CD4-positive, alpha-beta T cell (primary cell): ENCODE measurements at regions not wholly inside any gene's neighbourhood (a gene's known extent, or its start where the extent isn't known, plus 50 kb on each side); places are given as distances from the start of the nearest gene placed in this dataset.
"Not testable (repeated sequence)": the region's sequence is repeated elsewhere in the genome, so short reads cannot be mapped to it uniquely, and the experiment has no call there.

Experiments
- ATAC-seq: fragments of 200-7000 bp; cut with Tn5 transposase; one replicate; pipeline ENCODE4 v1.10.0; 2022; ENCODE audit warnings: mild to moderate bottlenecking; ENCODE audit not compliant: poor library complexity
- CTCF ChIA-PET: fragments of 350-600 bp; sonication (Branson Sonifier 250); formaldehyde crosslinking; loops from one replicate; lab custom pipeline; 2021; ENCODE audit warnings: antibody characterized with exemption, inconsistent platforms; lab: Charles Lee
- POLR2A ChIA-PET: fragments of 350-600 bp; sonication (Branson Sonifier 250); formaldehyde crosslinking; loops from one replicate; lab custom pipeline; 2021; ENCODE audit warnings: antibody characterized with exemption, inconsistent platforms; lab: Charles Lee
- DNase-seq, 14 experiments: peaks; one replicate each; pipeline ENCODE4 v3.0.0-alpha.2; 2013 to 2020; ENCODE audit warnings: mixed read lengths in 2 of 14
- H3K27ac ChIP-seq, 2 donors: one replicate each; pipeline versions ENCODE4 v1.5.1 to v1.7.0; 2013; ENCODE audit warnings: low read length in 2 of 2, low read depth in 1 of 2, mild to moderate bottlenecking in 1 of 2
- H3K27me3 ChIP-seq, 2 experiments: 1 replicate in 1 of 2; 2 replicates in 1 of 2; pipeline versions ENCODE4 v1.6.1 to v1.7.0; 2013; ENCODE audit warnings: low read length in 2 of 2, control low read depth in 1 of 2, mild to moderate bottlenecking in 1 of 2, moderate library complexity in 1 of 2; ENCODE audit not compliant: insufficient read depth in 2 of 2, control insufficient read depth in 1 of 2
- H3K36me3 ChIP-seq: one replicate; pipeline ENCODE4 v1.6.1; 2013; ENCODE audit warnings: low read length, control low read depth; ENCODE audit not compliant: insufficient read depth
- H3K4me1 ChIP-seq: one replicate; pipeline ENCODE4 v1.6.1; 2013; ENCODE audit warnings: low read length, control low read depth; ENCODE audit not compliant: insufficient read depth
- H3K4me3 ChIP-seq: one replicate; pipeline ENCODE4 v1.5.1; 2013; ENCODE audit warnings: mild to moderate bottlenecking, low read length, moderate library complexity
- H3K9me3 ChIP-seq, 2 experiments: 1 replicate in 1 of 2; 2 replicates in 1 of 2; pipeline versions ENCODE4 v1.6.1 to v1.7.0; 2013; ENCODE audit warnings: low read length in 2 of 2, mild to moderate bottlenecking in 2 of 2, control low read depth in 1 of 2, moderate library complexity in 1 of 2; ENCODE audit not compliant: control insufficient read depth in 1 of 2, insufficient read depth in 1 of 2
- H3K27ac Mint-ChIP-seq: one replicate; pipeline ENCODE4 v1.8.0; 2020; ENCODE audit warnings: mixed read lengths
- H3K27me3 Mint-ChIP-seq: one replicate; pipeline ENCODE4 v1.8.0; 2021; ENCODE audit warnings: mixed read lengths
- H3K36me3 Mint-ChIP-seq: one replicate; pipeline ENCODE4 v1.8.0; 2021; ENCODE audit warnings: low read depth, mixed read lengths
- H3K4me1 Mint-ChIP-seq: one replicate; pipeline ENCODE4 v1.8.0; 2021; ENCODE audit warnings: low read depth, mixed read lengths
- H3K4me3 Mint-ChIP-seq: one replicate; pipeline ENCODE4 v1.8.0; 2020; ENCODE audit warnings: mild to moderate bottlenecking, mixed read lengths
- H3K9me3 Mint-ChIP-seq: one replicate; pipeline ENCODE4 v1.8.0; 2020; ENCODE audit warnings: mixed read lengths
- CTCF ChIP-seq: fragments of 200-600 bp; IDR thresholded peaks from one replicate; pipeline ENCODE4 v1.8.0; 2022; ENCODE audit warnings: antibody characterized with exemption, mild to moderate bottlenecking
- intact Hi-C, 2 experiments: fragments of 100-400 bp; cut with DNase I in 1 of 2; cut with micrococcal nuclease in 1 of 2; formaldehyde crosslinking; loops; one replicate each; pipeline versions ENCODE4 v1.15.1 to v1.9.0; 2023 to 2025; cut with DNase I, micrococcal nuclease

DNA sequence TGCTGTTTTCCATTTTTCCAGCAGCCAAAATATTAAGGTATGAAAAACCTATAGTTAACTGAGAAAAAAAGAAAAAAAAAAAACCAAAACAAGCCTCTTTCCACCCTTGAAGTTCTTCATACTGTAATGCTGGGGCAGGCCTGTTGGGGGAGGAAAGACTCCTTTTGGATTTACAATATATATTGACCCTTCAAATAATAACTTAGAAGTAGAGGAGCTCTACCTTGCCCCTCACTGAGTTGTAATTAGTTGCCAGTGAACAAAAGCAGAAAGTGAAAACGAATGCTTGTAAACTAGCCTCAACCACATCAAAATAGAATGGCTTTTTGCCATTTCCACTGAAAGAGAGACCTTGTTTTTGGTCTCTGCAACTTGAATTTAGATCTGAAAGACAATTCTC is 326.6 kb downstream of the NR2F2 start:
- DNase-seq (no peak), ATAC-seq (no peak)
- no peak overlapping the region for H3K27ac Mint-ChIP-seq
- H3K36me3 Mint-ChIP-seq: no peaks in the 10 kb centered on the region
- H3K4me1 Mint-ChIP-seq: no peaks in the 10 kb centered on the region
- H3K27me3 ChIP-seq: no peaks in the 10 kb centered on the region
- no peaks in the 10 kb centered on the region for H3K36me3 ChIP-seq
- H3K4me3 Mint-ChIP-seq: no peak overlapping the region
- peaks cover 5% of the 10 kb centered on the region for H3K9me3 Mint-ChIP-seq
- H3K9me3 ChIP-seq: no peaks in the 10 kb centered on the region
- no peaks in the 10 kb centered on the region for H3K27me3 Mint-ChIP-seq
- H3K4me1 ChIP-seq: no peaks in the 10 kb centered on the region
- H3K27ac ChIP-seq: no peak overlapping the region
- H3K4me3 ChIP-seq: no peak overlapping the region
- no peak for TF ChIP-seq CTCF
- intact Hi-C loops: no loop called here
- POLR2A ChIA-PET: no interaction called here
- CTCF ChIA-PET: no interaction called here

DNA sequence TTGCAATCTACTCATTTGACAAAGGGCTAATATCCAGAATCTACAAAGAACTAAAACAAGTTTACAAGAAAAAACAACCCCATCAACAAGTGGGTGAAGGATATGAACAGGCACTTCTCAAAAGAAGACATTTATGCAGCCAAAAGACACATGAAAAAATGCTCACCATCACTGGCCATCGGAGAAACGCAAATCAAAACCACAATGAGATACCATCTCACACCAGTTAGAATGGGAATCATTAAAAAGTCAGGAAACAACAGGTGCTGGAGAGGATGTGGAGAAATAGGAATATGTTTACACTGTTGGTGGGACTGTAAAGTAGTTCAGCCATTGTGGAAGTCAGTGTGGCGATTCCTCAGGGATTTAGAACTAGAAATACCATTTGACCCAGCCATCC is 336.5 kb downstream of the NR2F2 start:
- intact Hi-C loops, H3K27ac Mint-ChIP-seq, CTCF ChIA-PET, H3K4me1 ChIP-seq, H3K36me3 ChIP-seq, H3K27me3 ChIP-seq, H3K4me3 ChIP-seq, H3K36me3 Mint-ChIP-seq, H3K9me3 ChIP-seq, POLR2A ChIA-PET, H3K4me1 Mint-ChIP-seq, DNase-seq, H3K4me3 Mint-ChIP-seq, ATAC-seq, H3K9me3 Mint-ChIP-seq, H3K27ac ChIP-seq, H3K27me3 Mint-ChIP-seq: not testable (repeated sequence)

DNA sequence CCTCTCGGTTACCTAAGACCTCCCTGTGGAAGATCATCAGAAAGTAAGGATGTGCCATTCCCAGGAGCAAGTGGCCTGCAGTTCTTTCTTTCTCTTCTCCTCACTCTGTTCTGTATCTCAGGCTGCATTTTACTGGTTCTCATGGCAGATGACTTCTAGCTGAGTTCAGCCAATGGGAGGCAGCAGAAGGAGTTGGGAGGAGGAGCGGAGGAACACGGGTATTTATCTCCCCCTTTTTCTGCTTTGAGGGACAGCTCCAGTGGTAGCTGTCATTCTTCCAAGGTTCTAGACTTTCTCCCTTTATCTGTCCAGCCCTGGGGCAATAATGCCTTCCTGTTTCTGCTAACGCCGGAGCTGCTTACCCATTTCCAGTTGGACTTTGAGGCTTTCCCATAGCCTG is 339.9 kb downstream of the NR2F2 start:
- no peaks in the 10 kb centered on the region for H3K4me1 ChIP-seq
- ATAC-seq (no peak), DNase-seq (no peak)
- H3K27ac ChIP-seq: no peak overlapping the region
- ChIA-PET CTCF (no interaction called here), POLR2A (no interaction called here)
- no peaks in the 10 kb centered on the region for H3K36me3 ChIP-seq
- intact Hi-C loops: no loop called here
- H3K4me3 ChIP-seq: no peak overlapping the region
- H3K27me3 ChIP-seq: no peaks in the 10 kb centered on the region
- H3K9me3 ChIP-seq: no peaks in the 10 kb centered on the region
- peaks cover 2% of the 10 kb centered on the region for H3K9me3 Mint-ChIP-seq
- H3K36me3 Mint-ChIP-seq: no peaks in the 10 kb centered on the region
- H3K27ac Mint-ChIP-seq: no peak overlapping the region
- H3K4me1 Mint-ChIP-seq: no peaks in the 10 kb centered on the region
- no peak overlapping the region for H3K4me3 Mint-ChIP-seq
- no peaks in the 10 kb centered on the region for H3K27me3 Mint-ChIP-seq
- no peak for TF ChIP-seq CTCF

GRCh38 chr15:96672629-96673028 is 342.1 kb downstream of the NR2F2 start:
- TF ChIP-seq CTCF: no peak
- Mint-ChIP-seq H3K27ac (no peak overlapping the region), H3K36me3 (no peaks in the 10 kb centered on the region), H3K4me3 (no peak overlapping the region), H3K27me3 (no peaks in the 10 kb centered on the region), H3K9me3 (peaks cover 2% of the 10 kb centered on the region), H3K4me1 (no peaks in the 10 kb centered on the region)
- POLR2A ChIA-PET: no interaction called here
- Histone ChIP-seq H3K27me3 (no peaks in the 10 kb centered on the region), H3K4me3 (no peak overlapping the region), H3K4me1 (no peaks in the 10 kb centered on the region), H3K27ac (no peak overlapping the region), H3K9me3 (no peaks in the 10 kb centered on the region), H3K36me3 (no peaks in the 10 kb centered on the region)
- intact Hi-C loops: no loop called here
- CTCF ChIA-PET: no interaction called here
- ATAC-seq: no peak
- DNase-seq: no peak
